ENCODE measurements at regions not wholly inside any gene's neighbourhood (a gene's known extent, or its start where the extent isn't known, plus 50 kb on each side); places are given as distances from the start of the nearest gene placed in this dataset.

DNA sequence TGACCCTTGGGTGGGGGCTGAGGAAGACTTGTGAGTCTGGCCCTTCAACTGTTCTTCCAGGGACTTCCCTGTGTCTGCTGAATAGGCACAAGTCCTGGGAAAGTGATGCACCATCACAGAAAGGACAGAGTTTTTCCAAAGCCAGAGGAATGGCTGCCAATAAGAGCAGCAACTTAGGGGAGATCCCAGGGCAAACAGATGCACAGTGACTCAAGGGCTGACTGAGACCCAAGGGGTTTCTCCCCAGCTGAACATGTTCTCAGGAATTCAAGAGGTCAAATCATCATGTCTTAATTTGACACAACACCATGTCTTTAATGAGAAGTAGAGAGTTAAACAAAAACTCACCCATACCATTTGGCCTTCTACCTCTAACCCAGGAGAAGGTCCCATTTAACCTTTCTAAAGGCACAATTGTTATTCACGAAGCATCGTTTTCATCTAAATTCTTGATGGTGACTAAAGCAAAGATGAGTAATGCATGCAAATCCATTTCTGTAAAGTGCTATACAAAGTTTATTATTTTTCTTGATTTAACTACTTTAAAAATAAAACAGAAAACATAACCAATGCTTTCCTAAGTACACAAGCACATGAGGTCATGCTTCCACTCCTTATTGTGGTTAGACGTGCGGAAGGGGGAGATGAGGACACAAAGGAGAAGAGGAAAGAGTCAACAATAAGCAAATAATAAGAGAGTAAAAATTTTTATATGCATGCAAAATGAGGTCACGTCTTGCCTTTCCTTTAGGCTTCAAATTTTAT, 324.1 kb downstream of the PLK2 start:
- TF ChIP-seq, protein P1, sequence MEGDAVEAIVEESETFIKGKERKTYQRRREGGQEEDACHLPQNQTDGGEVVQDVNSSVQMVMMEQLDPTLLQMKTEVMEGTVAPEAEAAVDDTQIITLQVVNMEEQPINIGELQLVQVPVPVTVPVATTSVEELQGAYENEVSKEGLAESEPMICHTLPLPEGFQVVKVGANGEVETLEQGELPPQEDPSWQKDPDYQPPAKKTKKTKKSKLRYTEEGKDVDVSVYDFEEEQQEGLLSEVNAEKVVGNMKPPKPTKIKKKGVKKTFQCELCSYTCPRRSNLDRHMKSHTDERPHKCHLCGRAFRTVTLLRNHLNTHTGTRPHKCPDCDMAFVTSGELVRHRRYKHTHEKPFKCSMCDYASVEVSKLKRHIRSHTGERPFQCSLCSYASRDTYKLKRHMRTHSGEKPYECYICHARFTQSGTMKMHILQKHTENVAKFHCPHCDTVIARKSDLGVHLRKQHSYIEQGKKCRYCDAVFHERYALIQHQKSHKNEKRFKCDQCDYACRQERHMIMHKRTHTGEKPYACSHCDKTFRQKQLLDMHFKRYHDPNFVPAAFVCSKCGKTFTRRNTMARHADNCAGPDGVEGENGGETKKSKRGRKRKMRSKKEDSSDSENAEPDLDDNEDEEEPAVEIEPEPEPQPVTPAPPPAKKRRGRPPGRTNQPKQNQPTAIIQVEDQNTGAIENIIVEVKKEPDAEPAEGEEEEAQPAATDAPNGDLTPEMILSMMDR (IDR thresholded peaks at IDR 0.05), result no peak
- TF ChIP-seq, protein P2, sequence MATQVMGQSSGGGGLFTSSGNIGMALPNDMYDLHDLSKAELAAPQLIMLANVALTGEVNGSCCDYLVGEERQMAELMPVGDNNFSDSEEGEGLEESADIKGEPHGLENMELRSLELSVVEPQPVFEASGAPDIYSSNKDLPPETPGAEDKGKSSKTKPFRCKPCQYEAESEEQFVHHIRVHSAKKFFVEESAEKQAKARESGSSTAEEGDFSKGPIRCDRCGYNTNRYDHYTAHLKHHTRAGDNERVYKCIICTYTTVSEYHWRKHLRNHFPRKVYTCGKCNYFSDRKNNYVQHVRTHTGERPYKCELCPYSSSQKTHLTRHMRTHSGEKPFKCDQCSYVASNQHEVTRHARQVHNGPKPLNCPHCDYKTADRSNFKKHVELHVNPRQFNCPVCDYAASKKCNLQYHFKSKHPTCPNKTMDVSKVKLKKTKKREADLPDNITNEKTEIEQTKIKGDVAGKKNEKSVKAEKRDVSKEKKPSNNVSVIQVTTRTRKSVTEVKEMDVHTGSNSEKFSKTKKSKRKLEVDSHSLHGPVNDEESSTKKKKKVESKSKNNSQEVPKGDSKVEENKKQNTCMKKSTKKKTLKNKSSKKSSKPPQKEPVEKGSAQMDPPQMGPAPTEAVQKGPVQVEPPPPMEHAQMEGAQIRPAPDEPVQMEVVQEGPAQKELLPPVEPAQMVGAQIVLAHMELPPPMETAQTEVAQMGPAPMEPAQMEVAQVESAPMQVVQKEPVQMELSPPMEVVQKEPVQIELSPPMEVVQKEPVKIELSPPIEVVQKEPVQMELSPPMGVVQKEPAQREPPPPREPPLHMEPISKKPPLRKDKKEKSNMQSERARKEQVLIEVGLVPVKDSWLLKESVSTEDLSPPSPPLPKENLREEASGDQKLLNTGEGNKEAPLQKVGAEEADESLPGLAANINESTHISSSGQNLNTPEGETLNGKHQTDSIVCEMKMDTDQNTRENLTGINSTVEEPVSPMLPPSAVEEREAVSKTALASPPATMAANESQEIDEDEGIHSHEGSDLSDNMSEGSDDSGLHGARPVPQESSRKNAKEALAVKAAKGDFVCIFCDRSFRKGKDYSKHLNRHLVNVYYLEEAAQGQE (IDR thresholded peaks at IDR 0.05; ENCODE audit: insufficient read depth in 1 of 2, low read depth in 2 of 2, low read length in 1 of 2), result no peak
- no peak for TF ChIP-seq SIN3A (IDR thresholded peaks at IDR 0.05; ENCODE audit: borderline replicate concordance, insufficient read depth, low read depth, low read length)

Data from Panc1 (cell line).